HK-2 (cell line): ENCODE measurements at regions not wholly inside any gene's neighbourhood (a gene's known extent, or its start where the extent isn't known, plus 50 kb on each side); places are given as distances from the start of the nearest gene placed in this dataset.

Experiments
- DNase-seq: peaks from one replicate; pipeline ENCODE4 v3.0.0-alpha.2; 2018; ENCODE audit not compliant: unreplicated experiment

DNA sequence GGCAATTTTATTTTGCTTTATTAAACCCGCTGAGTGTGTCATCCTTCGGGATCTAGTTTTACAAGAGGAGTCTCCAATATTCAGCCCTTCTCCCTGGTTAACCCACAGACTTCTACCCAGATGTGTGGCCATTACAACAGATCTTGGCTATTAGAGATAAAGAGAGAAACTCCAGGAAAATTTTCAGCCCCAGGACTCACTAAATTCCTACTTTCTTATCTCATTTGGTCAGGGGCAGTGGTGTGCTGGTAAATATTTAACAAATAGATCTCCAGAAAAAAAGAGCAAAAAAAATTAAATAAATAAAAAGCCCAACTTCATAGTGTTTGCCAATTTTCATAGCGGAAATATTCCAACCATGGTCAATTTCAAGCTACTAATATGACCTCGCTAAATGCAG, 168.4 kb downstream of the RND3 start:
- DNase-seq: no peak

- no peak for DNase-seq
These were observed 175.2 kb downstream of the RND3 start for GRCh38 chr2:150312271-150312670.

DNA sequence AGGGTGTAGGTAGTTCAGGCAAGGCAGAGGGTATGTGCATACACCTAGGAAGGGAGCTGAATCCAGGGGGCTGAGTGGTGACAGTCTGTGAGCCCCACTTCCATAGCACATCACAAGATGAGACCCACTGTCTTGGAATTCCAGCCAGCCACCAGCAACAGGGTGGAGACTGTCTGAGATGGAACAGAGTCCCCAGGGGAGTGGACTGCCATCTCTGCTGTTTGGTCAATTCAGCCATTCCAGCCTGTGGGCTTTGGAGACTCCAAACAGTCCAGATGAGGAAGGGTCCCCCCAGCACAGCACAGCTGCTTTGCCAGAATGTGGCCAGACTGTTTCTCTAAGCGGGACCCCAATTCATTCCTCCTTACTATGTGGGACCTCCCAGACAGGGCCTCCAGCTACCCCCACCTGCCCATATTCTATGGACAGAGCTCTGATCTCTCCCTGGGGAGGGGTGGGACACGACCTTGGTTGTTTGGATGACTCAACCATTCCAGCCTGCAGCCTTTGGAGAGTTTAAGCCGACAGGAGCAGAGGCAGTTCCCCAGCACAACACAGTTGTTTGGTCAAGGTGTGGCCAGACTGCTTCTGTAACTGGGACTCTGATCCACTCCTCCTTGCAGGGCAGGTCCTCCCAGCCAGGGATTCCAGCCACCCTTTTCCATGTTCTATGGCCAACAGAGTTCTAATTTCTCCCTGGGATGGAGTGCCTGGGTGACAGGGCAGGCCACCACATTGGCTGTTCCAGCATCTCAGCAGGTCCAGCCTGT, 178.0 kb downstream of the RND3 start:
- DNase-seq: no peak

DNA sequence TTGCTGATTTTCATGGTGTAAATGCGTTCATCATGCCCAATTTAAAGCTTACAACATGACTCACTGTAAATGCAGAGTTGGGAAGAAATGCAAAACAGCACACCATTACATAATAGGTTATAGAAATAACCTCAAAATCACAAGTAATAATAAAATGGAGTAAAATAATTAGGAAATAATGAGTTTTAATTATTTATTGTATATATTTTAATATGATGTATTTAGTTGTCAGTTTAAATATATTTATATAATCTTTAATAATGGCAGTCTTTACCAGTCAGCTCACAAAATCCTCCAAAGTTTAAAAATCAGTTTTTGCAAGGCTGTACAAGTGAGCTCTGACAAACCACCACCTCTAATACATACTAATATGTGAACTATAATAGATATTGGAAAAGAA, 180.2 kb downstream of the RND3 start:
- DNase-seq: no peak

DNA sequence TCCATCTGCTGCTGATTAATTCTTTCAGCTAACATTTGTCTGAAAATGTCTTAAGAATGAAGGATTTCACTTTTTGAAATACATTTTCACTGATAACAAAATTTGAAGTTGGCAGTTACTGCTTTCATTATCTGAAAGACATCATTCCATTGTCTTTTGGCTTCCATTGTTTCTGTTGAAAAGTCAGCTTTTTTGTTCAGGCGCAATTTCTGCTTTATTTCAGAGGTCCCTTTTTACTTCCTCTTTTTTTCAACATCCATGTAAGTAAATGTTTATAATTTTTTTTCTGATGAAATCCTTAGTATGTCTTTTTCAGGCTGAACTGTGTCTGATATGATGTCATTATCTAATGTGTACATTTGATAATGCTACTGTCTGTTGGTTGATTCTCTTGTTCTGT, 184.2 kb downstream of the RND3 start:
- no peak for DNase-seq

- no peak for DNase-seq
These were observed 188.7 kb downstream of the RND3 start for GRCh38 chr2:150298571-150299305.

DNA sequence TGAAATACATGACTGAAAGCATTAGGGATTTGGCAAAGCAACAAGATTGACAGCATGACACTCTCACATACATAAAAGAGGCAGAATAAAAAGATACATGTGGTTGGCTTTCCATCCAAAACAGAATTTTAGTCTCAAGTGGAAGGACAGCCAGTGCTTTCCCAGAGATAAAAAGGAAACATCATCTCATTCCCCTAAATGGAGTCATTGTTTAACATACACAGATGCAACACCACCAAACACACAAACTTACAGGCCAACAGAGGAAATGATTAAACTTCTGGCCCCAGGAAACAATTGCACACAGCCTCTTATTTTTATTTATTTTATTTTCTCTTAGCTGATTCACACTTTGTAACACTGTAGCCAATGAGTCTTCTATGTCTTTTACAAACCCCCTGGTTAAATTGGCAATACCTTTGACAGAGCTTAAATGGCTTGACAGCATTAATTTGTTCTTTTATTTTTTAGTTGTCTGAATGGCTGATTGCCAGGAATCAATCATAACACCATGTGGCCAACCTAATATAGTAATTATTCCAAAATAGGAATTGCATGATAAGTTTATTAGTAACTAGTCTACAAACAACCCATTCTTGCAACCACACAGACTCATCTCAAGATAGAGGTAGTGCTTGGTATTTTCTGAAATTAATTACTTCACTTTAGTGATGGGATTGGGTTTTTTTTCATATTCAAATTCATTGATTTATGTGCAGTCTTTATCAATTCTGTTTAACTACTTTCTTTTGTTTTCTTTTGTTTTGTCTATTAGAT, 190.5 kb downstream of the RND3 start:
- DNase-seq: no peak

DNA sequence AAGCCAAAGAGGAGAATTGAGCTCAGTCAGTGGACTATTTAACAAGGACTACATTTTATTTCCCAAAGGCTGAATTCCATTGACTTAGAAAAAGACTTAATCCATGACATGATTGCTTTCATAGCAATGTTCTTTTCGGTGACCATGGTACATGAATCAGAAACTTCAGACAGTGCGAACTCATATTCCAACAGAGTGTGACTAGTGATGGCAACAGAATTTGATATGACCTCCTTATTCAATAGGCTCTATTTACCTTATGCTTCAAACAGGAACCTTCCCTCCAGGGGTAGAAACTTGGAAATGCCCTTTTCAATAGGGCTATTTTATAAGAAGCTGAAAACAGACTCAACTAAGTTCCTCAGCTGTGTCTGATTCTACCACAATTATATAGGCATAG, 191.9 kb downstream of the RND3 start:
- no peak for DNase-seq

GRCh38 chr2:150293771-150294170, 193.7 kb downstream of the RND3 start:
- DNase-seq: no peak

GRCh38 chr2:150292807-150293206, 194.7 kb downstream of the RND3 start:
- DNase-seq: no peak

- DNase-seq: no peak
These were observed 195.3 kb downstream of the RND3 start for GRCh38 chr2:150292192-150292591.

- DNase-seq: no peak
These were observed 200.6 kb downstream of the RND3 start for GRCh38 chr2:150286730-150287362.

DNA sequence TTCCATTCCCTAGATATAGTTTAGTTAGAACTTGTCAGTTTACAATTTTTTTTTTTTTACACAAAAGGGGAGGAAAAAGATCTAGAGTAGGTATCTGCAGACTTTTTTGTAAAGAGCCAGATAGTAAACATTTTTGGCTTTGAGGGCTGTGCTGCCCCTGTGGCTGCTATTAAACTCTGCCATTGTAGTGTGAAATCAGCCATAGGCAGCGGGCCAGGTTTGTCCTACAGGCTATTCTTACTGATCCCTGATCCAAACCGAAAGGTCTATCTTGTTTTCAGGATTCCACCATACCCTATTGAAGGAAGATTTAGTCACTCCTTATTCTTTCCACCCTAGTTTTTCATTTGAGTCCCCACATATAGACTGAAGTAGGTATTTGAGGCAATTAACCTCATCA, 203.4 kb downstream of the RND3 start:
- no peak for DNase-seq

- no peak for DNase-seq
These were observed 204.6 kb downstream of the RND3 start for GRCh38 chr2:150282771-150283371.

- no peak for DNase-seq
These were observed 205.1 kb downstream of the RND3 start for GRCh38 chr2:150282357-150282756.

DNA sequence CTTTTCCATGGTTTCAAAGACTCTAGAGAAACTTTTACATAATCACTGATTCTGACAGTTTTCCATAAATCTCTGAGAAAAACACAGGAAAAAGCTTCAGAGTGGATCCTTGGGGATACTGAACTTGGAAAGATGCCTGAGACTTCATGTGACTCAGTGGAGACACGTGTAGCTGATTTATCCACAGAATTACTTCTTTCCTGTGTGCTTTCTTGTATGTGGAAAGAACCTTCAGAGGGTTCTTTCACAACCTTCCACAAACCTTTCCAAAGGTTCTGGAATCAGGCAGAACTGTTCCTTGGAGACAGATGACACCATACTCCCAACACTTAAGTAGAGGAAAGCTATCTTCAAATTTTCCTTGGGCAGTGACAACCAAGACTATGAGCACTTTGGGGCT, 207.2 kb downstream of the RND3 start:
- no peak for DNase-seq

DNA sequence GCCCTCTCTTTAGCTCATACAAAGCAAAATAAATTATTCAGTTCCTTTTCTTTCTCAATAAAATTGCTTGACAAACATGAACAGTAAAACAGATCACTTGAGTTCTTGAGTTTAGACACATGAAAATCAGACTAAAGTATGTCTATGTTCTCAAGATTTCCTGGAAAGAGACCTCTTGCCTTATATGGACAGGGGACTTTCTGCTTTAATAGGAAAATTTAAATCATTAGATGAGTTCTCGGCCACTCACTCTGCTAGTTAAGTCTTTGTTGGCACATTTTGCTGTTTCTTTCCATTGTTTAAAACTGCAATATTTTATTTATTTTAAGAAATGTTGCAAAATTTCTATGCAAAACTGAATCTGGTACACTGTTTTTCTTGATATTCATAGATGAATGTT, 207.8 kb downstream of the RND3 start:
- no peak for DNase-seq

GRCh38 chr2:150276737-150277136, 210.7 kb downstream of the RND3 start:
- no peak for DNase-seq

- no peak for DNase-seq
These were observed 213.4 kb downstream of the RND3 start for GRCh38 chr2:150274108-150274507.

DNA sequence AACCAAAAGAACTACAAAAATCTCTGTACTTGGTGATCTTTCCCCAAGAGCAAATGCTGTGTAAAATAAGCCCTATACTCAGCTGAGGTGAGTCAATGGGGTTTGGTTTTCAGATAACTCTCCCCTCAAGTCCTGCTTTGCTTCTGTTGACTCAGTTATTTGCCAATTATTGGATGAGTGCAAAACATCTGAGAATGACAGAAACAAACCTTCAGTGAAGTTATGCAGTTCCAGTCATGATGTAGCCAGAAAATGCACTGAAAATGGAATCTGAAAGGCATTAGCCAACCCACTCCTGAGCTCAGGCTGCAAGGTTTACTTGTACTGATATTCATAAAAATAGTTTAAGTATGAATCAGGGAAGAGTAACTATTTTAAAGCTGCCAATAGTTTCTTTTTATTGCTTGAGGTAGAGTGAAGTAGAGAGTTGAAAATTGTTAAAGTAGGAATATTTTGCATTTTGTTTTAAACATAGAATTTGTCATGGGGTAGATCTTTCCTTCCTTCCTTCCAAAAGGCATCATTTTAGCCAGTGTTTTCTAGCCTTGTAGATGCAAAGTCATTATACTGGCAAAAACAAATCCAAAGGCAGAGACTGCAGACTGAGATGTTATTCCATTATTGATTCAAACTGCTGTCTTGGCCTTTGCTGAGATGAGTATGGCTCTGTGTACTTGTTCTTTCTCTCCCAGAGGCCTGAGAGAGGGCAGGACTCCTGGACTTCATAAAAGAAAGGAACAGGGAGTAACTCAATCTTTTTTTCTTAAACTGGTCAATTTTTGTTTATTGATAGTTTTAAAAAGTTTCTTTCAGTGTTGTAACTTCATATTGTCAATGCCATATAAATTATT, 215.3 kb downstream of the RND3 start:
- no peak for DNase-seq
